ENCODE measurements at regions not wholly inside any gene's neighbourhood (a gene's known extent, or its start where the extent isn't known, plus 50 kb on each side); places are given as distances from the start of the nearest gene placed in this dataset.

DNA sequence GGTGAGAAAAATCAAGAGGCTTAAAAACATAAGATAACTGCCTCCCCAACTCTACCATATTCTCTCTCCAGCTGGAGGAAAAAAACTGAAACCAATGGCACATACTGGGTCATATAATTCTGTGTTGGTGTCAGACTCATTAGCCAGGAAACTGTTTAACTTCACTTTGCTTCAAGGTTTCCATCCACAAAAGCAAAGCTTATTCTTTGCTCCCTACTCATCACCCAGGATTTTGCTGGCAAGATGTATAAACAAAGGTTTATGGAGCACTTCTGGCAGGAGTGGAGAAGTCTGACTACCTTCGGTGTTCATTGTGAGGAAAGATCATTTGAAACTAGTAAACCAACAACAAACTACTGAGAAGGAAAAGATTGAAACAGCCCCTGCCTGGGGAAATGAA is 197.5 kb upstream of the SERP2 start:
- WGBS = no CpG with 5 or more reads among the region's 1 CpG

DNA sequence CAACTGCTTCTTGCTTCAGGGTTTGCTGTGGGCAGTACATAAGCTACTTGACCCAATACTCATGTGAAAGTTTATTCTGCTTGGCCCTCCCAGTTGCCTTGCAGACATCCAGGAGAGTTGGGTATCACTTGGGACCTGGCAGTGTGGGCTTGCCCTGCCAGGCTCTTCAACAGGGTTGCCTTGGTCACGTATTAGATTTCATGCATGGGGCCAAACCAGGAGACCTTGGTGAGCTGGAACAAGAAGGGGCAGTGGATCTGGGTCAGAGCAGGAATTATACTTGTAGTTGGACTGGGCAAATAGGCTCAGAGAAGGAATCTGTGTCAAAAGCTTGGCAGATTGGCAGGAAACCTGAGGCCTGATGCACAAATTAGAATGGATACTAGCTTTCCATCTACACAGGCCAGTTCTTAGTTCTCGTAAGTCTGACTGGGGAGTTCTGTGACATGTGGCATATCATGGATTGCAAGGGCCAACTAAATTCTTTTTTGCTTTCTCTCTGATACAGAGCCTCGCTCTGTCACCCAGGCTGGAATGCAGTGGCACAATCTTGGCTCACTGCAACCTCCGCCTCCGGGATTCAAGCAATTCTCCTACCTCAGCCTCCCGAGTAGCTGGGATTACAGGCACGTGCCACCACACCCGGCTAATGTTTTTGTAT is 192.6 kb upstream of the SERP2 start:
- H3K27ac ChIP-seq = no peak overlapping the region
- WGBS = 81% methylated on average over 8 of the region's 8 CpGs
- no peaks in the 10 kb centered on the region for H3K27me3 ChIP-seq
- no peaks in the 10 kb centered on the region for H3K9me3 ChIP-seq
- no peaks in the 10 kb centered on the region for H3K4me1 ChIP-seq
- H3K36me3 ChIP-seq = no peaks in the 10 kb centered on the region
- no peak overlapping the region for H3K4me3 ChIP-seq
- TF ChIP-seq EP300 (IDR thresholded peaks at IDR 0.05) = no peak
- TF ChIP-seq POLR2A (IDR thresholded peaks at IDR 0.05) = no peak
- TF ChIP-seq, protein P1, sequence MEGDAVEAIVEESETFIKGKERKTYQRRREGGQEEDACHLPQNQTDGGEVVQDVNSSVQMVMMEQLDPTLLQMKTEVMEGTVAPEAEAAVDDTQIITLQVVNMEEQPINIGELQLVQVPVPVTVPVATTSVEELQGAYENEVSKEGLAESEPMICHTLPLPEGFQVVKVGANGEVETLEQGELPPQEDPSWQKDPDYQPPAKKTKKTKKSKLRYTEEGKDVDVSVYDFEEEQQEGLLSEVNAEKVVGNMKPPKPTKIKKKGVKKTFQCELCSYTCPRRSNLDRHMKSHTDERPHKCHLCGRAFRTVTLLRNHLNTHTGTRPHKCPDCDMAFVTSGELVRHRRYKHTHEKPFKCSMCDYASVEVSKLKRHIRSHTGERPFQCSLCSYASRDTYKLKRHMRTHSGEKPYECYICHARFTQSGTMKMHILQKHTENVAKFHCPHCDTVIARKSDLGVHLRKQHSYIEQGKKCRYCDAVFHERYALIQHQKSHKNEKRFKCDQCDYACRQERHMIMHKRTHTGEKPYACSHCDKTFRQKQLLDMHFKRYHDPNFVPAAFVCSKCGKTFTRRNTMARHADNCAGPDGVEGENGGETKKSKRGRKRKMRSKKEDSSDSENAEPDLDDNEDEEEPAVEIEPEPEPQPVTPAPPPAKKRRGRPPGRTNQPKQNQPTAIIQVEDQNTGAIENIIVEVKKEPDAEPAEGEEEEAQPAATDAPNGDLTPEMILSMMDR (IDR thresholded peaks at IDR 0.05) = no peak
- TF ChIP-seq POLR2AphosphoS5 (IDR thresholded peaks at IDR 0.05) = no peak
- no peak for DNase-seq (ENCODE audit: low spot score in 2 of 2)

More for the DNA sequence above, 197.5 kb upstream of the SERP2 start:
- TF ChIP-seq, protein P1 (IDR thresholded peaks at IDR 0.05) = no peak
- TF ChIP-seq POLR2AphosphoS5 (IDR thresholded peaks at IDR 0.05) (no peak), POLR2A (IDR thresholded peaks at IDR 0.05) (no peak), EP300 (IDR thresholded peaks at IDR 0.05) (no peak)
- no peak for DNase-seq (ENCODE audit: low spot score in 2 of 2)
- Histone ChIP-seq H3K9me3 (no peaks in the 10 kb centered on the region), H3K27me3 (no peaks in the 10 kb centered on the region), H3K4me3 (no peak overlapping the region), H3K36me3 (no peaks in the 10 kb centered on the region), H3K27ac (no peak overlapping the region), H3K4me1 (peaks cover 8% of the 10 kb centered on the region)

DNA sequence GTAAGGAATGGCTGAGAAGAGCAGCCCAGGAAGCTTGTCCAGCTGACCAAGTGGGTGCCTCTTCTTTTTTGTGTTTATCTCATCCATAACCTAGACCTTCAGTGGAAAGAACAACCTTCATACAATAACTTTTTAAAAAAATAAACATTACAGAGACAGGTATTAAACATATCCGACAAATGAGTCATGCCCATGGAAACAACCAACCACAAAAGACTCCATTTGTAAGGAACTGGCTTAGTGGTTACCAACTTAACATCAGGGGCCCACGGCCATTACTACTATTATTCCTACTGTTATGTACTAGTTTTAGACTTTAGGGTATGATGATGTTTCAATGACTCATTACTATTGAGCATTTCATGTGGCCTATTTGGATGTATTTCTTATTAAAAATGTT is 191.7 kb upstream of the SERP2 start:
- no peak for TF ChIP-seq POLR2A (IDR thresholded peaks at IDR 0.05)
- Histone ChIP-seq H3K4me1 (no peaks in the 10 kb centered on the region), H3K27me3 (no peaks in the 10 kb centered on the region), H3K4me3 (no peak overlapping the region), H3K36me3 (no peaks in the 10 kb centered on the region), H3K27ac (no peak overlapping the region), H3K9me3 (no peaks in the 10 kb centered on the region)
- no peak for DNase-seq (ENCODE audit: low spot score in 2 of 2)
- 79% methylated on average over 2 of the region's 2 CpGs for WGBS

DNA sequence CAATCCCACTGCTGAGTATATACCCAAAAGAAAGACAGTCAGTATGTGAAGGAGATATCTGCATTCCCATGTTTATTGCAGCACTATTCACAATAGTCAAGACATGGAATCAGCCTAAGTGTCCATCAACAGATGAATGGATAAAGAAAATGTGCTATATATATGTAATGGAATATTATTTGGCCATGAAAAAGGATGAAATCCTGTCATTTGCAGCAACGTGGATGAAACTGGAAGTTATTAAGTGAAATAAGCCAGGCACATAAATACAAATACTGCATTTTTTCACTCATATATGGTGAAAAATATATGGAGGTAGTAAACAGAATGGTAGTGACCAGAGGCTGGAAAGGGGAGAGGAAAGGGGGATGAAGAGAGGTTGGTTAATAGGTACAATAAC is 188.9 kb upstream of the SERP2 start:
- TF ChIP-seq POLR2AphosphoS5 (IDR thresholded peaks at IDR 0.05) = no peak
- no peak for TF ChIP-seq POLR2A (IDR thresholded peaks at IDR 0.05)
- TF ChIP-seq, protein P1 (IDR thresholded peaks at IDR 0.05) = no peak
- TF ChIP-seq EP300 (IDR thresholded peaks at IDR 0.05) = no peak
- WGBS = 44% methylated on average over 1 of the region's 1 CpG
- no peaks in the 10 kb centered on the region for H3K27me3 ChIP-seq
- no peak overlapping the region for H3K4me3 ChIP-seq
- no peak overlapping the region for H3K27ac ChIP-seq
- no peaks in the 10 kb centered on the region for H3K36me3 ChIP-seq
- H3K9me3 ChIP-seq = no peaks in the 10 kb centered on the region
- DNase-seq (ENCODE audit: low spot score in 2 of 2) = no peak
- no peaks in the 10 kb centered on the region for H3K4me1 ChIP-seq

DNA sequence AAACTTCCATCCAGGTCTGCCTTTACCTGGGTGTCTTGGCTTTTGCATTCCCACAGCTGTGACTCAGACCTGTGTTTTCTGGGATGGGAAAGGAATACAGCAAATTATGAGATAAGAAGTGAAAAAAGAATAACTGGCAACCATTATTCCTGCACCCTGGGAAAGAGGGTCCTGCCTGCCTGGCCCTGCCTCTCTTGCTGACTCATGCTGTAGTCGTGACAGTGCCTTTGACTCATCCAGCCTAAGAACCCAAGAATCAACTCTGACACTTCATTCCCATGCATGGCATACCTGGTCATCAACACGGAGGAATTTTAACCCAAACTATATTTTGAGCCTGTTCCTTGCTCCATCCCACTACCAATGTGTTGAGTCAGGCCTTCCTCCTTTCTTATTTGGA is 185.4 kb upstream of the SERP2 start:
- Histone ChIP-seq H3K9me3 (no peaks in the 10 kb centered on the region), H3K4me3 (no peak overlapping the region), H3K36me3 (no peaks in the 10 kb centered on the region), H3K27me3 (no peaks in the 10 kb centered on the region), H3K4me1 (peaks cover 14% of the 10 kb centered on the region), H3K27ac (no peak overlapping the region)
- no peak for DNase-seq (ENCODE audit: low spot score in 2 of 2)
- TF ChIP-seq POLR2AphosphoS5 (IDR thresholded peaks at IDR 0.05) = no peak
- TF ChIP-seq, protein P1 (IDR thresholded peaks at IDR 0.05) = no peak
- TF ChIP-seq POLR2A (IDR thresholded peaks at IDR 0.05) = no peak
- TF ChIP-seq EP300 (IDR thresholded peaks at IDR 0.05) = no peak
- 68% methylated on average over 2 of the region's 2 CpGs for WGBS

DNA sequence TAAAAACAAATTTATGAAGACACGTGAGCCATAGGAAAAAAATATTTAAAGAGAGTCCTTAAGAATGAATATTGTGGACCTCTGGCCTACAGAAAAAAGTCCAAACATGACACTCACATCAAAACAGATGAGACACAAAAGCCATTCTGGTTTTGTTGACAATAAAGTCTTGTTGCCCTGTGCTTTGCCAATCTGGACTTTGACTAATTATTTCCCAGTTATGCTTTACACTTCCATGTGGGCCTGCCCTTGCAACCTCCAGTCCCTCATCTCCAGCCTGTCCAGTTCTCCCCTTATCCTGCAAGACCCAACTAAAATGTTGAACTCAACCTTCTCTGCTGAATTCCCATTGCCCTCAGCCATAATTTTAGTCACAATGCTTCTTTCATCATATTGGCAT is 184.5 kb upstream of the SERP2 start:
- Histone ChIP-seq H3K9me3 (no peaks in the 10 kb centered on the region), H3K4me3 (no peak overlapping the region), H3K4me1 (peaks cover 14% of the 10 kb centered on the region), H3K27me3 (no peaks in the 10 kb centered on the region), H3K27ac (no peak overlapping the region), H3K36me3 (no peaks in the 10 kb centered on the region)
- WGBS = 93% methylated on average over 1 of the region's 1 CpG
- no peak for DNase-seq (ENCODE audit: low spot score in 2 of 2)
- TF ChIP-seq EP300 (IDR thresholded peaks at IDR 0.05) (no peak), POLR2AphosphoS5 (IDR thresholded peaks at IDR 0.05) (no peak), POLR2A (IDR thresholded peaks at IDR 0.05) (no peak)
- TF ChIP-seq, protein P1 (IDR thresholded peaks at IDR 0.05) = no peak

Measured in suprapubic skin (tissue), 4 donors.